ENCODE measurements at regions not wholly inside any gene's neighbourhood (a gene's known extent, or its start where the extent isn't known, plus 50 kb on each side); places are given as distances from the start of the nearest gene placed in this dataset.

- ATAC-seq (ENCODE audit: insufficient number of reproducible peaks, low FRiP score, low read depth) (no peak), DNase-seq (ENCODE audit: low spot score) (no peak)
- H3K27ac ChIP-seq: no peak overlapping the region
- no peaks in the 10 kb centered on the region for H3K4me1 ChIP-seq (ENCODE audit: control insufficient read depth in 1 of 2, low read depth in 2 of 2)
- H3K4me3 ChIP-seq: no peak overlapping the region
- no peaks in the 10 kb centered on the region for H3K9me3 ChIP-seq
- H3K36me3 ChIP-seq: no peaks in the 10 kb centered on the region
- TF ChIP-seq, protein P1, sequence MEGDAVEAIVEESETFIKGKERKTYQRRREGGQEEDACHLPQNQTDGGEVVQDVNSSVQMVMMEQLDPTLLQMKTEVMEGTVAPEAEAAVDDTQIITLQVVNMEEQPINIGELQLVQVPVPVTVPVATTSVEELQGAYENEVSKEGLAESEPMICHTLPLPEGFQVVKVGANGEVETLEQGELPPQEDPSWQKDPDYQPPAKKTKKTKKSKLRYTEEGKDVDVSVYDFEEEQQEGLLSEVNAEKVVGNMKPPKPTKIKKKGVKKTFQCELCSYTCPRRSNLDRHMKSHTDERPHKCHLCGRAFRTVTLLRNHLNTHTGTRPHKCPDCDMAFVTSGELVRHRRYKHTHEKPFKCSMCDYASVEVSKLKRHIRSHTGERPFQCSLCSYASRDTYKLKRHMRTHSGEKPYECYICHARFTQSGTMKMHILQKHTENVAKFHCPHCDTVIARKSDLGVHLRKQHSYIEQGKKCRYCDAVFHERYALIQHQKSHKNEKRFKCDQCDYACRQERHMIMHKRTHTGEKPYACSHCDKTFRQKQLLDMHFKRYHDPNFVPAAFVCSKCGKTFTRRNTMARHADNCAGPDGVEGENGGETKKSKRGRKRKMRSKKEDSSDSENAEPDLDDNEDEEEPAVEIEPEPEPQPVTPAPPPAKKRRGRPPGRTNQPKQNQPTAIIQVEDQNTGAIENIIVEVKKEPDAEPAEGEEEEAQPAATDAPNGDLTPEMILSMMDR (IDR thresholded peaks at IDR 0.05): no peak
- no peaks in the 10 kb centered on the region for H3K27me3 ChIP-seq (replicated peaks; ENCODE audit: insufficient read depth)
Observed at GRCh38 chrX:40316502-40316901, 218.7 kb upstream of the BCOR start.

- H3K4me1 ChIP-seq (ENCODE audit: control insufficient read depth in 1 of 2, low read depth in 2 of 2): no peaks in the 10 kb centered on the region
- no peaks in the 10 kb centered on the region for H3K27me3 ChIP-seq (replicated peaks; ENCODE audit: insufficient read depth)
- H3K36me3 ChIP-seq: no peaks in the 10 kb centered on the region
- H3K4me3 ChIP-seq: no peak overlapping the region
- H3K9me3 ChIP-seq: no peaks in the 10 kb centered on the region
- TF ChIP-seq, protein P1 (IDR thresholded peaks at IDR 0.05): no peak
- no peak for ATAC-seq (ENCODE audit: insufficient number of reproducible peaks, low FRiP score, low read depth)
- no peak for DNase-seq (ENCODE audit: low spot score)
- no peak overlapping the region for H3K27ac ChIP-seq
Observed at GRCh38 chrX:40314070-40314469, 216.3 kb upstream of the BCOR start.

- no peaks in the 10 kb centered on the region for H3K4me1 ChIP-seq (ENCODE audit: control insufficient read depth in 1 of 2, low read depth in 2 of 2)
- DNase-seq (ENCODE audit: low spot score) (no peak), ATAC-seq (ENCODE audit: insufficient number of reproducible peaks, low FRiP score, low read depth) (no peak)
- no peaks in the 10 kb centered on the region for H3K27me3 ChIP-seq (replicated peaks; ENCODE audit: insufficient read depth)
- no peak overlapping the region for H3K4me3 ChIP-seq
- H3K36me3 ChIP-seq: no peaks in the 10 kb centered on the region
- H3K27ac ChIP-seq: no peak overlapping the region
- no peaks in the 10 kb centered on the region for H3K9me3 ChIP-seq
- TF ChIP-seq, protein P1 (IDR thresholded peaks at IDR 0.05): no peak
Observed at GRCh38 chrX:40313269-40313668, 215.5 kb upstream of the BCOR start.

DNA sequence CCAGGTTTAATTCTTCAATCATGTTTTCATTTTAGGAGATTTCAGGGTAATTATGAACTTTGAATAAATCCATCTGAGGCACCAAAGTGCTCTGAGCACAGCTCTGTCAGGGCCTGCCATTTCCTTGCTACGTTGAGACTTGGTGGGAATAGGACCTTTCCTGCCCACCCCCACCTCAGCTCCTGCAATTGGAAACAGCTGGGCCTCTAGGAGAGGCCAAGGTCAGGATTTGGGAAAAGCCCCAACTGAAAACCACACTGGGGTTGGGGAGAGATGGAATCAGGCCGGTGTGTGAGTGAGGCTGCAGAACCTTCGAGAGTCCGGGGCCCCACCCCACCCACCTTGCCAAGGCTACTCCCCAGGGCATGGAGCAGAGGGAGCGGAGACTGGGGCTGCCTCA, 212.7 kb upstream of the BCOR start:
- H3K27me3 ChIP-seq (replicated peaks; ENCODE audit: insufficient read depth): no peaks in the 10 kb centered on the region
- no peaks in the 10 kb centered on the region for H3K4me1 ChIP-seq (ENCODE audit: control insufficient read depth in 1 of 2, low read depth in 2 of 2)
- no peaks in the 10 kb centered on the region for H3K9me3 ChIP-seq
- TF ChIP-seq, protein P1 (IDR thresholded peaks at IDR 0.05): no peak
- H3K4me3 ChIP-seq: no peak overlapping the region
- DNase-seq (ENCODE audit: low spot score) (no peak), ATAC-seq (ENCODE audit: insufficient number of reproducible peaks, low FRiP score, low read depth) (no peak)
- H3K27ac ChIP-seq: no peak overlapping the region
- no peaks in the 10 kb centered on the region for H3K36me3 ChIP-seq

GRCh38 chrX:40310016-40310415, 212.3 kb upstream of the BCOR start:
- Histone ChIP-seq H3K36me3 (no peaks in the 10 kb centered on the region), H3K27ac (no peak overlapping the region), H3K4me3 (no peak overlapping the region), H3K27me3 (replicated peaks; ENCODE audit: insufficient read depth) (no peaks in the 10 kb centered on the region), H3K4me1 (ENCODE audit: control insufficient read depth in 1 of 2, low read depth in 2 of 2) (no peaks in the 10 kb centered on the region), H3K9me3 (no peaks in the 10 kb centered on the region)
- TF ChIP-seq, protein P1 (IDR thresholded peaks at IDR 0.05): no peak
- DNase-seq (ENCODE audit: low spot score): no peak
- no peak for ATAC-seq (ENCODE audit: insufficient number of reproducible peaks, low FRiP score, low read depth)

Data from thoracic aorta (tissue), 2 donors.